K562 (cell line): ENCODE measurements at regions not wholly inside any gene's neighbourhood (a gene's known extent, or its start where the extent isn't known, plus 50 kb on each side); places are given as distances from the start of the nearest gene placed in this dataset.

Experiments
- ATAC-seq: fragments of 200-7000 bp; cut with Tn5 transposase; 3 replicates; pipeline ENCODE4 v1.9.1; 2020; ENCODE audit warnings: moderate library complexity
- BruUV-seq: library from RNA; stranded (reverse); fragments of 400-500 nt; replicated peaks from 2 replicates; lab custom pipeline; 2021; lab: Mats Ljungman, UMichigan
- CTCF ChIA-PET: fragments of 300-600 bp; formaldehyde crosslinking; extraction: SDS; loops from one replicate; lab custom pipeline; 2021; ENCODE audit warnings: low intra/inter-chr PET ratio; lab: Yijun Ruan, JAX
- POLR2A ChIA-PET: fragments of 300-600, 350-650 bp; sonication (Branson Sonifier 250); formaldehyde crosslinking; extraction: SDS; loops from one replicate; lab custom pipeline; 2021; ENCODE audit warnings: antibody characterized with exemption, inconsistent platforms; lab: Yijun Ruan, JAX
- DNase-seq, 4 experiments: peaks; one replicate each; pipeline versions ENCODE4 v3.0.0 to v3.0.0-alpha.2; 2011 to 2018; ENCODE audit warnings: low spot score in 3 of 4, mixed read lengths in 3 of 4; ENCODE audit errors: extremely low read depth in 1 of 4
- FAIRE-seq: peaks from 2 replicates; lab custom pipeline; 2011; peaks lifted over from hg19 to GRCh38; lab: Jason Lieb, UNC
- H2AFZ ChIP-seq: 2 replicates; pipeline ENCODE4 v1.6.0; 2011; ENCODE audit warnings: low read depth, low read length, control low read depth, inconsistent platforms
- H3K27ac ChIP-seq: fragments of 200-600 bp; 3 replicates; pipeline ENCODE4 v1.8.0; 2011; ENCODE audit warnings: low read depth, mild to moderate bottlenecking, control low read depth, inconsistent platforms, low read length, moderate library complexity, mixed read lengths; ENCODE audit errors: extremely low read depth
- H3K27me3 ChIP-seq, 2 experiments: fragments of 300-600 bp in 1 of 2; 2 replicates in 1 of 2; 3 replicates in 1 of 2; pipeline versions ENCODE4 v1.6.0 to v1.8.0; 2011; ENCODE audit warnings: inconsistent platforms in 2 of 2, low read length in 2 of 2, mild to moderate bottlenecking in 1 of 2, mixed read lengths in 1 of 2, moderate library complexity in 1 of 2; ENCODE audit not compliant: control insufficient read depth in 2 of 2, insufficient read depth in 2 of 2
- H3K36me3 ChIP-seq: fragments of 300-600 bp; 3 replicates; pipeline ENCODE4 v1.8.0; 2011; ENCODE audit warnings: mild to moderate bottlenecking, low read length, inconsistent platforms; ENCODE audit not compliant: control insufficient read depth, insufficient read depth
- H3K4me1 ChIP-seq, 2 experiments: fragments of 200-600 bp in 1 of 2; replicated peaks in 1 of 2; 2 replicates in 1 of 2; 3 replicates in 1 of 2; pipeline versions ENCODE4 v1.5.1 to v1.8.0; 2011; ENCODE audit warnings: inconsistent platforms in 2 of 2, low read length in 2 of 2, mild to moderate bottlenecking in 1 of 2, mixed read lengths in 1 of 2, moderate library complexity in 1 of 2; ENCODE audit not compliant: control insufficient read depth in 2 of 2, insufficient read depth in 2 of 2
- H3K4me2 ChIP-seq: 2 replicates; pipeline ENCODE4 v1.6.1; 2011; ENCODE audit warnings: low read length, control low read depth, inconsistent platforms, mixed read lengths; ENCODE audit not compliant: insufficient read depth
- H3K4me3 ChIP-seq: fragments of 200-600 bp; sonication (generic), shearing (Covaris generic); 2 replicates; pipeline ENCODE4 v1.5.1; 2016; ENCODE audit warnings: control low read depth, inconsistent platforms
- H3K79me2 ChIP-seq: fragments of 200-600 bp; 3 replicates; pipeline ENCODE4 v1.8.0; 2011; ENCODE audit warnings: low read length, inconsistent platforms; ENCODE audit not compliant: control insufficient read depth, insufficient read depth
- H3K9ac ChIP-seq, 2 experiments: 2 replicates each; pipeline versions ENCODE4 v1.6.0 to v1.6.1; 2011; ENCODE audit warnings: low read depth in 2 of 2, low read length in 2 of 2, control low read depth in 1 of 2, inconsistent platforms in 1 of 2, mild to moderate bottlenecking in 1 of 2, mixed read lengths in 1 of 2; ENCODE audit not compliant: insufficient read depth in 1 of 2
- H3K9me1 ChIP-seq: one replicate; pipeline ENCODE4 v1.6.0; 2011; ENCODE audit warnings: inconsistent platforms, mild to moderate bottlenecking, low read length, moderate library complexity; ENCODE audit not compliant: control insufficient read depth, insufficient read depth
- H3K9me3 ChIP-seq: replicated peaks from 2 replicates; pipeline ENCODE4 v1.5.1; 2011; ENCODE audit warnings: low read depth, low read length, inconsistent platforms; ENCODE audit not compliant: control insufficient read depth, insufficient read depth
- H4K20me1 ChIP-seq: replicated peaks from 2 replicates; pipeline ENCODE4 v1.6.1; 2011; ENCODE audit warnings: low read length, inconsistent platforms, mixed read lengths; ENCODE audit not compliant: control insufficient read depth, insufficient read depth
- ATF4 ChIP-seq: fragments of 450-650 bp; formaldehyde crosslinking; IDR thresholded peaks from 2 replicates; pipeline ENCODE4 v1.4.0; 2022; ENCODE audit warnings: mild to moderate bottlenecking, moderate library complexity
- BRF1 ChIP-seq: IDR thresholded peaks from 3 replicates; pipeline ENCODE4 v1.6.1; 2011; ENCODE audit warnings: borderline replicate concordance, mild to moderate bottlenecking; ENCODE audit not compliant: insufficient read length; ENCODE audit errors: extremely low read depth
- CHD1 ChIP-seq: fragments of 200-600 bp; sonication (generic); IDR thresholded peaks from one replicate; pipeline ENCODE4 v1.6.1; 2012; ENCODE audit warnings: mild to moderate bottlenecking, moderate library complexity, low read length, inconsistent platforms
- FOXP4 ChIP-seq: sonication (generic); formaldehyde crosslinking; IDR thresholded peaks from 2 replicates; pipeline ENCODE4 v1.8.0; 2022; ENCODE audit warnings: mild to moderate bottlenecking, missing genetic modification reagents, borderline replicate concordance
- GMEB1 ChIP-seq: fragments of 250-450 bp; sonication (Bioruptor Pico); IDR thresholded peaks from 2 replicates; pipeline ENCODE4 v1.4.0; 2020; ENCODE audit warnings: mild to moderate bottlenecking
- HBP1 ChIP-seq: fragments of 450-650 bp; formaldehyde crosslinking; IDR thresholded peaks from 2 replicates; pipeline ENCODE4 v1.4.0; 2022; ENCODE audit warnings: missing genetic modification characterization
- MECOM ChIP-seq: fragments of 250-450 bp; sonication (Bioruptor Pico); IDR thresholded peaks from 2 replicates; pipeline ENCODE4 v1.8.0; 2022; ENCODE audit warnings: inconsistent platforms
- SIRT6 ChIP-seq: IDR thresholded peaks from one replicate; pipeline ENCODE4 v1.6.1; 2012; ENCODE audit warnings: low read depth, mild to moderate bottlenecking, control low read depth, inconsistent platforms, low read length, moderate library complexity
- WGBS: fragments of 100-300 bp; shearing (Covaris generic); methylation state at CpG from one replicate; pipeline ENCODE4 v1.1.6; 2016; ENCODE audit warnings: low coverage, mixed read lengths; ENCODE audit not compliant: insufficient coverage; ENCODE audit errors: missing lambda C conversion rate; 5-methylcytosine and 5-hydroxymethylcytosine counted together
- in situ Hi-C: fragments of 300-500 bp; cut with MboI; formaldehyde crosslinking; loops from 4 replicates; pipeline ENCODE4 v1.15.0; 2018; ENCODE audit warnings: inconsistent platforms, mixed read lengths
- intact Hi-C: fragments of 100-400 bp; cut with micrococcal nuclease; formaldehyde crosslinking; loops from 2 replicates; pipeline ENCODE4 v1.14.2; 2022

- TF ChIP-seq BRF1 (no peak), SIRT6 (no peak)
- Histone ChIP-seq H3K4me1 (no peaks in the 10 kb centered on the region), H3K9me1 (no peaks in the 10 kb centered on the region), H3K27me3 (no peaks in the 10 kb centered on the region), H2AFZ (no peak overlapping the region), H3K9me3 (no peaks in the 10 kb centered on the region; the same call in 1 of the 2 replicates), H3K27ac (no peak overlapping the region), H3K36me3 (no peaks in the 10 kb centered on the region), H4K20me1 (no peaks in the 10 kb centered on the region), H3K9ac (no peak overlapping the region), H3K79me2 (no peaks in the 10 kb centered on the region), H3K4me3 (no peak overlapping the region), H3K4me2 (no peak overlapping the region)
- in situ Hi-C loops (no loop called here), intact Hi-C loops (no loop called here)
- FAIRE-seq (no peak), DNase-seq (no peak), ATAC-seq (no peak)
- POLR2A ChIA-PET, result no interaction called here
- no TSS peak for BruUV-seq
- CTCF ChIA-PET, result no interaction called here
- 0% methylated on average over 4 of the region's 4 CpGs for WGBS
Measured at GRCh38 chr5:97425511-97425910, 242.5 kb upstream of the RIOK2 start.

- Histone ChIP-seq H4K20me1 (no peaks in the 10 kb centered on the region), H3K4me2 (no peak overlapping the region), H3K36me3 (no peaks in the 10 kb centered on the region), H3K27ac (no peak overlapping the region), H3K79me2 (no peaks in the 10 kb centered on the region), H3K9me1 (no peaks in the 10 kb centered on the region), H3K4me1 (no peaks in the 10 kb centered on the region), H3K9ac (no peak overlapping the region), H3K4me3 (no peak overlapping the region), H3K27me3 (no peaks in the 10 kb centered on the region), H3K9me3 (no peaks in the 10 kb centered on the region; the same call in 1 of the 2 replicates), H2AFZ (no peak overlapping the region)
- in situ Hi-C loops (no loop called here), intact Hi-C loops (no loop called here)
- DNase-seq, result no peak
- WGBS, result 0% methylated on average over 2 of the region's 2 CpGs
- POLR2A ChIA-PET, result no interaction called here
- FAIRE-seq, result no peak
- CTCF ChIA-PET, result no interaction called here
- TF ChIP-seq MECOM (no peak), CHD1 (no peak), ATF4 (CRISPR knock-in tag) (no peak), FOXP4 (CRISPR knock-in tag) (no peak), HBP1 (no peak), GMEB1 (no peak)
- no peak for ATAC-seq
- no TSS peak for BruUV-seq
Measured at GRCh38 chr5:97427235-97427634, 244.2 kb upstream of the RIOK2 start.
